Activated T-helper 9 cell treated with anti-CD3 and anti-CD28 coated beads, Interleukin-2, amount 50 U/mL, for 16 hours (primary cell): ENCODE measurements at regions not wholly inside any gene's neighbourhood (a gene's known extent, or its start where the extent isn't known, plus 50 kb on each side); places are given as distances from the start of the nearest gene placed in this dataset.
"Not testable (repeated sequence)": the region's sequence is repeated elsewhere in the genome, so short reads cannot be mapped to it uniquely, and the experiment has no call there.

ENCODE experiments used
- DNase-seq: peaks from one replicate; pipeline ENCODE4 v3.0.0-alpha.2; 2020; ENCODE audit warnings: low read depth

- DNase-seq: no peak
Measured at GRCh38 chr7:67301667-67302066, 305.0 kb downstream of the TYW1 start.

GRCh38 chr7:67302113-67303039 lies 305.7 kb downstream of the TYW1 start:
- DNase-seq: peak; percentile 95

- DNase-seq: not testable (repeated sequence)
Measured at GRCh38 chr7:67304846-67305245, 308.2 kb downstream of the TYW1 start.

- DNase-seq: no peak
Measured at GRCh38 chr7:67306331-67306730, 309.7 kb downstream of the TYW1 start.

GRCh38 chr7:67309764-67310549 lies 313.3 kb downstream of the TYW1 start:
- no peak for DNase-seq

- DNase-seq: no peak
Measured at GRCh38 chr7:67311901-67312300, 315.3 kb downstream of the TYW1 start.

GRCh38 chr7:67313213-67313612 lies 316.6 kb downstream of the TYW1 start:
- DNase-seq: no peak

GRCh38 chr7:67316902-67317301 lies 320.3 kb downstream of the TYW1 start:
- DNase-seq: not testable (repeated sequence)

- DNase-seq: not testable (repeated sequence)
Measured at GRCh38 chr7:67328257-67328656, 331.6 kb downstream of the TYW1 start.

GRCh38 chr7:67335165-67335564 lies 338.5 kb downstream of the TYW1 start:
- not testable (repeated sequence) for DNase-seq

- not testable (repeated sequence) for DNase-seq
Measured at GRCh38 chr7:67335663-67336062, 339.0 kb downstream of the TYW1 start.

- DNase-seq: not testable (repeated sequence)
Measured at GRCh38 chr7:67338545-67338944, 341.9 kb downstream of the TYW1 start.

GRCh38 chr7:67341153-67341768 lies 344.6 kb downstream of the TYW1 start:
- no peak for DNase-seq

- DNase-seq: no peak
Measured at GRCh38 chr7:67343114-67343513, 346.5 kb downstream of the TYW1 start.

- no peak for DNase-seq
Measured at GRCh38 chr7:67343572-67343971, 346.9 kb downstream of the TYW1 start.

- no peak for DNase-seq
Measured at GRCh38 chr7:67344481-67345193, 348.0 kb downstream of the TYW1 start.

- DNase-seq: no peak
Measured at GRCh38 chr7:67346126-67346525, 349.5 kb downstream of the TYW1 start.

- no peak for DNase-seq
Measured at GRCh38 chr7:67346876-67347275, 350.2 kb downstream of the TYW1 start.

- DNase-seq: no peak
Measured at GRCh38 chr7:67348171-67348570, 351.5 kb downstream of the TYW1 start.

GRCh38 chr7:67357653-67358052 lies 361.0 kb downstream of the TYW1 start:
- not testable (repeated sequence) for DNase-seq

- DNase-seq: not testable (repeated sequence)
Measured at GRCh38 chr7:67358316-67358715, 361.7 kb downstream of the TYW1 start.

- not testable (repeated sequence) for DNase-seq
Measured at GRCh38 chr7:67358738-67359137, 362.1 kb downstream of the TYW1 start.
